IPS-NIHi7 (cell line): ENCODE measurements at regions not wholly inside any gene's neighbourhood (a gene's known extent, or its start where the extent isn't known, plus 50 kb on each side); places are given as distances from the start of the nearest gene placed in this dataset.
"Not testable (repeated sequence)": the region's sequence is repeated elsewhere in the genome, so short reads cannot be mapped to it uniquely, and the experiment has no call there.

Experiments
- DNase-seq: peaks from one replicate; pipeline ENCODE4 v3.0.0; 2012; ENCODE audit warnings: mixed read lengths; ENCODE audit errors: extremely low spot score

DNA sequence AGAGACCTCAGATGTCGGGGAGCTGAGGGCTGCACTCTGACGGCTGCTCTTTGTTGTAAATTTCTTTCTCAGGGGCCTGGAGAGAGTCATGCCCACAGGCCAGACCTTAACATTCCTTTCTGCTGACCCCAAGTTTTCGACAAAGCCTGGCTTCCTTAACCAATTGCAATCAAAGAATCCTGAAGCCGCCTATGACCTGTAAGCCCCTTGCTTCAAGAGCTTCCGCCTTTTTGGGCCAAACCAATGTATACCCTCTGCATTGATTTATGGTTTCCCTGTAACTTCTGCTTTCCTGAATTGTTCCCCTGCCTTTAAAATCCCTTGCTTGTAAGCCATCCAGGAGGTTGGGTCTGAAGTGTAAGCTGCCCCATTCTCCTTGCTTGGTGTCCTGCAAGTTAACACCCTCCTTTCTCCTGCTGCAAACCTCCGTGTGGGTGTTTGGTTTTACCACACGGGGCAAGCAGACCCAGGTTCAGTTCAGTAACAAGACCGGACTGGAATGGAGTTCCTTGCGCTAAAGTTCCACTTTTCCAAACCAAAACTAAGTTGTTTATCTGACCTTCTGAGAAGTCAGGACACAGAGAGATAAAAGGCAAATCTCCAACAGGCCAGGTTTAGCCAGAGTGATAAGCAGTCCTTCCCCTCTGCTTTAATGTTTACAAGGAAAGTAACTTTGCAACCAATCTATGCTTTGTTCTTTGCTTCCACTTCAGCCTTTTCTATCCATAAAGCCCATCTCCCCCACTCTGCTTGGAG lies 141.6 kb downstream of the KCNJ12 start:
- DNase-seq, result no peak

- DNase-seq, result no peak
Observed at GRCh38 chr17:21522755-21523336, 146.7 kb downstream of the KCNJ12 start.

GRCh38 chr17:21523497-21524210 lies 147.5 kb downstream of the KCNJ12 start:
- DNase-seq, result no peak

DNA sequence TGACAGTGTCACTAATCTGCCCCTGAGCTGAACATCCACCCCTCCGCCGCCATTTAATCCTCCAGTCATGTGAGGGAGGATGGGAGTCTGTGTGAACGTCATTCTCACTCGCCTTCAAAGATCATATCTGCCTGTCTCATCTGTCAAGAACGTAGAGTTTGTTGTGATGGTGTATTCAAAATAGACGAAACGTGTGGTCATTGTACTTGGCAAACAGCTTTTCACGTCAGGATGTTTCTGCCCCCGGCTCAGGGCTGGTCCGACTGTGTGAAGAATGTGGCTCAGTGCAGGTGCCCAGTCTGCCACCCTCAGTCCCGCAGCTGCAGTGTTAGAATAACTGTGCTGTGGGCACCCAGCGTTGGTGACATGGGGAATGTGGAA lies 148.0 kb downstream of the KCNJ12 start:
- no peak for DNase-seq

DNA sequence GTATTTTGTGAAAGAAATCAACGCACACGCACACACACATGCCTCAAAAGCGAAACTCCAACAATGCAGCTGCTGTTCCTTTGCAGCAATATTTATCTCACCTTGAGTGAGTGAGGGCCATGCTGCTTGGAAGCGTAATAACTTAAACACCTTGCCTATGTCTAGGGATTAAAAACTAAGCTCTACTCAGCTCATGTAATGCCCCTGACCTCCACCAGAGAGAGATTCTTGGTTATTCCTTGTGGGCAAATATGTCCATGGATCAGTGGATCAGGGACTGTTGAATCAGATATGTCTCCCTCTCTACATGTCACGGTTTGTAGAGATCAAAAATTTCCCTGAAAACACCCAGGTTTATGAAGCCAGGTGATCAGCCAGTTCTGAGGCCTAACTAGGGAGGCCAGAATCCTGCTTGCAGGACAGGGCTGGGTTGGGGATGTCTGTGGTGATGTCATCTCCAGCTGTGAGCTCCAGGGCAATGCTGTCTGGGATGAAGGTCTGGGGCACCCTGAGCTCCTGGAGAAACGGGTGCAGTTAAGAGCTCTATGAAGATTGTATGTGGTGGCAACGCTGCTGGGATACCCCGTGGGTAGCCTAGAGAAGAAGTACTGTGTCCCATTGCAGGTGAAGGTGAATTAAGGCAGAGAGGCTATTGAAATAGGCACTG lies 149.4 kb downstream of the KCNJ12 start:
- no peak for DNase-seq

GRCh38 chr17:21528031-21528695 lies 152.0 kb downstream of the KCNJ12 start:
- no peak for DNase-seq

DNA sequence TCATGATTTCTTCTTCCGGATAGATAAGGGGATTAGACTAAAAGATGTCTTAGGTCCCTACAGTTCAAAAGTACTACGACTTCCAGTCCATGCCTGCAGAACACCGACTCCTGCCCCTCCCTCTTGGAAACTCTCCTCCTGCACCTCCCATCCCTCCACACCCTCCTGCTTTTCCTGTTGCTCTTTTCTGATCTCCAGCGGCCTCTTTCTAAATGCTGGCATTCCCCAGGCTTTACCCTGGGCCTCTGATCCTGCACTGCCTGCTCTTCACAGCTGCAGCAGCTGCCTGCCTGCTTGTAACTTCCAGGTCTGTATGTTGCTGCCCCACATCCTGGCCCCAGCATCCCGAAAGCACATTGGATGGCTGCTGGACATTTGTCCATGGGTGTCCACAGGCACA lies 154.2 kb downstream of the KCNJ12 start:
- DNase-seq, result no peak

DNA sequence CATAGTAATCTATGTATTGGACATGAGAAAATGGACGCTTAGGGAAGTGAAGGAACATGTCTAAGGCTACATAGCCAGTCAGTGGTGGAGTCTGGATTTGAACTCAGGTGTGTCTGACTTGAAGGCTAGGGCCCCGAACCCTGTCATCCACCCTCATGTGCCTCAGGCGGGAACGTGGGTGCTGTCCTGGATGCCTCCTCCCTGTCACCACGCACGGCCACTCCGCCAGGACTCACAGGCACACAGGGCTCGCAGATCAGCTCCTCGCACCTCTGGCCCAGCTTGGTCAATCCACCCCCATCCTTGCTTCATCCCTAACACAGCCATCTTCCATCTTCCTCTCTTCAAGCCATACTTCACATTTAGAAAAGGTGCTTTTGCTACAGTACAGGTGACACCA lies 154.7 kb downstream of the KCNJ12 start:
- DNase-seq, result no peak

GRCh38 chr17:21532763-21533385 lies 156.7 kb downstream of the KCNJ12 start:
- DNase-seq, result no peak

DNA sequence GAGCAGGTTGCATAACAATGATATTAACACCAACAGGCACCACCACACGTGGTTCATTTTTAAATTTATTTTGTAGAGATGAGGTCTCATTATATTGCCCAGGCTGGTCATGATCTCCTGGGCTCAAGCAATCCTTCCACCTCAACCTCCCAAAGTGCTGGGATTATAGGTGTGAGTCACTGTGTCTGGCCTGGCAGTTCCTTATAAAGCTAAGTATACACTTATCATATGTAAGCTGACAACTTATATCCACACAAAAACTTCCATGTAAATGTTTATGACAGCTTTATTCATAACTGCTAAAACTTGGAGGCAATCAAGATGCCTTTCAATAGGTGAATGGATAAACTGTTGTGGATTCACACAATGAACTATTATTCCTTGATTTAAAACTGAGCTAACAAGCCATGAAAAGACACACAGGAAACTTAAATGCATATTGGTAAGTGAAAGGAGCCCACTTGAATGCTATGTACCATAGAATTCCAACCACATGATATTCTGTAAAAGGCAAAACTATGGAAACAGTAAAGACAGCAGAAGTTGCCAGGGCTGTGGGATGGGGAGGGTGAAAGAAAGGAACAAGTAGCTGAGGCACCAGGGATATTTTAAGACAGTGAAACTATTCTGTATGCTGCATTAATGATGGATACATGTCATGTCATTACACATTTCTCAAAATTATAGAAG lies 156.5 kb upstream of the KCNJ18 start:
- DNase-seq, result no peak

GRCh38 chr17:21537302-21537701 lies 155.0 kb upstream of the KCNJ18 start:
- no peak for DNase-seq

- DNase-seq, result no peak
Observed at GRCh38 chr17:21538615-21539014, 153.7 kb upstream of the KCNJ18 start.

- DNase-seq, result no peak
Observed at GRCh38 chr17:21539146-21539545, 153.2 kb upstream of the KCNJ18 start.

GRCh38 chr17:21540502-21540901 lies 151.8 kb upstream of the KCNJ18 start:
- DNase-seq, result no peak

DNA sequence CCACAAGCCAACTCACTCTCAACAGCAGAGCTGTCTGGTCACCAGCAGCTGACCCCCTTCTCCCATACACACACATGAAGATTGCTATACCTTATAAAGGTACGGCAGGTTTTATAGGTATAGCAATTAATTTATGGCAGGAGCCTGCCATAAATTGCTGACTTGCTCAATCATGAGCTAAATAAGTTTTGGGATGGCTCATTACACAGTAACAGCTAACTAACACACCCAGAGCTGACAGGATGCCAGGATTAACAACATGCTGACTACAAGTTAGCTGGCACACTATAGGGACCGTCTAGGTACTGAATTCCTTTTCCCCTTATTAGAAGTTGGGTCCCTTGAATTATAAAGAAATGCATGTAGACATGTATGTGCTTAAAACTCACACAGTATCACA lies 150.3 kb upstream of the KCNJ18 start:
- no peak for DNase-seq

GRCh38 chr17:21542991-21543390 lies 149.3 kb upstream of the KCNJ18 start:
- DNase-seq, result no peak

GRCh38 chr17:21545064-21545463 lies 147.3 kb upstream of the KCNJ18 start:
- no peak for DNase-seq

DNA sequence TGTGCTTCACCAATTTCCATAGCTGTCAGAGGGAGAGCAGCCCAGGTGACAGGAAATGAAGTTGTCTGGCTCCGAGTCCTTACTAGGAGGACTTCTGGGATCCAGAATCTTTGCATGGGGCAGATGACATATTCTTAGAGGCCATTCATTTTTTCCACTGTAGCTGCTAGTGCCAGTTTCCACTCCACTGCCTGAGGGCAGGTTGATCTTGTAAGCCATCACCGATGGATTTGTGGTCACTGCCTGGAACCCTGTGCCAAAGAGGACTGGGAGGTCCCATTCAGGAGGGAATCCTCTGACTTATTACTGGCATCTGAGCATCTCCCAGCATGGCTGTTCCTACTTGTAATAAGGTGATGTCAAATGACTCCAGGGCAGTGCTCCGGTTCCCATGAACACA lies 144.1 kb upstream of the KCNJ18 start:
- DNase-seq, result no peak

GRCh38 chr17:21549107-21549687 lies 143.1 kb upstream of the KCNJ18 start:
- DNase-seq, result no peak

GRCh38 chr17:21550031-21550430 lies 142.3 kb upstream of the KCNJ18 start:
- DNase-seq, result not testable (repeated sequence)
